ENCODE measurements at regions not wholly inside any gene's neighbourhood (a gene's known extent, or its start where the extent isn't known, plus 50 kb on each side); places are given as distances from the start of the nearest gene placed in this dataset.

GRCh38 chr2:104599787-104600510, 254.0 kb upstream of the POU3F3 start:
- TF ChIP-seq CTCF (IDR thresholded peaks at IDR 0.05; ENCODE audit: low read depth, low read length): no peak
- DNase-seq (ENCODE audit: low read depth, low spot score): no peak
- POLR2A ChIA-PET: no interaction called here
- Histone ChIP-seq H3K27me3 (ENCODE audit: control insufficient read depth, insufficient read depth, low read length) (no peaks in the 10 kb centered on the region), H3K4me3 (ENCODE audit: low read depth, low read length) (no peak overlapping the region), H3K9me3 (ENCODE audit: control insufficient read depth, insufficient read depth, low read length) (peaks cover 29% of the 10 kb centered on the region), H3K27ac (ENCODE audit: low read depth, low read length) (no peak overlapping the region)
- CTCF ChIA-PET: no interaction called here

GRCh38 chr2:104606056-104606455, 247.9 kb upstream of the POU3F3 start:
- no peaks in the 10 kb centered on the region for H3K27me3 ChIP-seq (ENCODE audit: control insufficient read depth, insufficient read depth, low read length)
- peaks cover 16% of the 10 kb centered on the region for H3K9me3 ChIP-seq (ENCODE audit: control insufficient read depth, insufficient read depth, low read length)
- no peak overlapping the region for H3K4me3 ChIP-seq (ENCODE audit: low read depth, low read length)
- no peak for DNase-seq (ENCODE audit: low read depth, low spot score)
- TF ChIP-seq CTCF (IDR thresholded peaks at IDR 0.05; ENCODE audit: low read depth, low read length): no peak
- ChIA-PET POLR2A (no interaction called here), CTCF (no interaction called here)
- no peak overlapping the region for H3K27ac ChIP-seq (ENCODE audit: low read depth, low read length)

- ChIA-PET POLR2A (no interaction called here), CTCF (no interaction called here)
- no peaks in the 10 kb centered on the region for H3K27me3 ChIP-seq (ENCODE audit: control insufficient read depth, insufficient read depth, low read length)
- H3K9me3 ChIP-seq (ENCODE audit: control insufficient read depth, insufficient read depth, low read length): peaks cover 16% of the 10 kb centered on the region
- no peak overlapping the region for H3K27ac ChIP-seq (ENCODE audit: low read depth, low read length)
- DNase-seq (ENCODE audit: low read depth, low spot score): no peak
- no peak for TF ChIP-seq CTCF (IDR thresholded peaks at IDR 0.05; ENCODE audit: low read depth, low read length)
- no peak overlapping the region for H3K4me3 ChIP-seq (ENCODE audit: low read depth, low read length)
Observed at GRCh38 chr2:104616856-104617255, 237.1 kb upstream of the POU3F3 start.

GRCh38 chr2:104620801-104621200, 233.1 kb upstream of the POU3F3 start:
- POLR2A ChIA-PET: no interaction called here

More at GRCh38 chr2:104620801-104621200, 233.1 kb upstream of the POU3F3 start:
- Histone ChIP-seq H3K27me3 (ENCODE audit: control insufficient read depth, insufficient read depth, low read length) (no peaks in the 10 kb centered on the region), H3K9me3 (ENCODE audit: control insufficient read depth, insufficient read depth, low read length) (peaks cover 13% of the 10 kb centered on the region), H3K4me3 (ENCODE audit: low read depth, low read length) (no peak overlapping the region), H3K27ac (ENCODE audit: low read depth, low read length) (no peak overlapping the region)
- DNase-seq (ENCODE audit: low read depth, low spot score): no peak
- CTCF ChIA-PET: no interaction called here
- no peak for TF ChIP-seq CTCF (IDR thresholded peaks at IDR 0.05; ENCODE audit: low read depth, low read length)

Measured in AG04450 (cell line).